GM13977 (cell line): ENCODE measurements at regions not wholly inside any gene's neighbourhood (a gene's known extent, or its start where the extent isn't known, plus 50 kb on each side); places are given as distances from the start of the nearest gene placed in this dataset.
A peak's percentile ranks its signal among the peaks of the same experiment; 100 is the strongest.

Experiments used
- DNase-seq: peaks from one replicate; pipeline ENCODE4 v3.0.0; 2012; ENCODE audit warnings: low spot score
- in situ Hi-C: fragments of 300-500 bp; cut with MboI; formaldehyde crosslinking; loops from one replicate; pipeline ENCODE4 v1.12.0; 2022; ENCODE audit warnings: low sequenced_read_pairs, low pct_unique_long_range_greater_than_20kb, mixed read lengths, inconsistent platforms; ENCODE audit not compliant: unreplicated experiment
- TF ChIP-seq, protein P1 (sequence below): IDR thresholded peaks from 2 replicates; pipeline ENCODE4 v1.5.1; 2012; ENCODE audit warnings: mild to moderate bottlenecking, control low read depth; ENCODE audit not compliant: insufficient read depth; ENCODE audit errors: extremely low read depth, missing control alignments

- TF ChIP-seq, protein P1, sequence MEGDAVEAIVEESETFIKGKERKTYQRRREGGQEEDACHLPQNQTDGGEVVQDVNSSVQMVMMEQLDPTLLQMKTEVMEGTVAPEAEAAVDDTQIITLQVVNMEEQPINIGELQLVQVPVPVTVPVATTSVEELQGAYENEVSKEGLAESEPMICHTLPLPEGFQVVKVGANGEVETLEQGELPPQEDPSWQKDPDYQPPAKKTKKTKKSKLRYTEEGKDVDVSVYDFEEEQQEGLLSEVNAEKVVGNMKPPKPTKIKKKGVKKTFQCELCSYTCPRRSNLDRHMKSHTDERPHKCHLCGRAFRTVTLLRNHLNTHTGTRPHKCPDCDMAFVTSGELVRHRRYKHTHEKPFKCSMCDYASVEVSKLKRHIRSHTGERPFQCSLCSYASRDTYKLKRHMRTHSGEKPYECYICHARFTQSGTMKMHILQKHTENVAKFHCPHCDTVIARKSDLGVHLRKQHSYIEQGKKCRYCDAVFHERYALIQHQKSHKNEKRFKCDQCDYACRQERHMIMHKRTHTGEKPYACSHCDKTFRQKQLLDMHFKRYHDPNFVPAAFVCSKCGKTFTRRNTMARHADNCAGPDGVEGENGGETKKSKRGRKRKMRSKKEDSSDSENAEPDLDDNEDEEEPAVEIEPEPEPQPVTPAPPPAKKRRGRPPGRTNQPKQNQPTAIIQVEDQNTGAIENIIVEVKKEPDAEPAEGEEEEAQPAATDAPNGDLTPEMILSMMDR, result no peak
- no peak for DNase-seq
- in situ Hi-C loops, result no loop called here
Observed at GRCh38 chr14:49954171-49954631, 61.3 kb downstream of the ARF6 start.

GRCh38 chr14:49955024-49955423, 62.1 kb downstream of the ARF6 start:
- in situ Hi-C loops, result no loop called here
- DNase-seq, result no peak
- TF ChIP-seq, protein P1, result no peak

- TF ChIP-seq, protein P1, result no peak
- in situ Hi-C loops, result no loop called here
- no peak for DNase-seq
Observed at GRCh38 chr14:49957089-49957852, 64.4 kb downstream of the ARF6 start.

GRCh38 chr14:49959822-49960408, 67.0 kb downstream of the ARF6 start:
- in situ Hi-C loops, result no loop called here
- TF ChIP-seq, protein P1, result no peak
- DNase-seq, result peak; percentile 45

DNA sequence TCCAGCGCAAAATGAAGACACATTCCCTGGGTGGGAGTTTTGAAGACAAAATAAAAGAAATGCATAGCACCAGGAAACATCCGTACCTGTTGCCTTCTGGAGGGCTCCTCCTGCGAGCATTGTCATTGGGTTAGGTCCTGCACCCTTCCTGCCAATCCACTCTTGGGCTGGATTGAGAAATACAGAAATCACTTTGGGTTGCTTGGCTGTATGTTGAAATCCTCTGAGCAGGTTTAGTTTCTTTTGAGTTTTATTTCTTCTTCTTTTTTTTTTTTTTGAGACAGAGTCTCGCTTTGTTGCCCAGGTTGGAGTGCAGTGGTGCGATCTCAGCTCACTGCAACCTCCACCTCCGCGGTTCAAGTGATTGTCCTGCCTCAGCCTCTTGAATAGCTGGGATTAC, 67.6 kb downstream of the ARF6 start:
- TF ChIP-seq, protein P1, result no peak
- DNase-seq, result no peak
- in situ Hi-C loops, result no loop called here

- TF ChIP-seq, protein P1, result no peak
- DNase-seq, result peak; percentile 36
- in situ Hi-C loops, result no loop called here
Observed at GRCh38 chr14:49961270-49962222, 68.7 kb downstream of the ARF6 start.
